Aorta (tissue), 5 donors: ENCODE measurements at regions not wholly inside any gene's neighbourhood (a gene's known extent, or its start where the extent isn't known, plus 50 kb on each side); places are given as distances from the start of the nearest gene placed in this dataset.
"Not testable (repeated sequence)": the region's sequence is repeated elsewhere in the genome, so short reads cannot be mapped to it uniquely, and the experiment has no call there.

Experiments
- ATAC-seq: fragments of 200-7000 bp; cut with Tn5 transposase; one replicate; pipeline ENCODE4 v1.9.1; 2022; ENCODE audit warnings: moderate library complexity; ENCODE audit not compliant: low FRiP score
- DNase-seq, 2 donors: peaks; one replicate each; pipeline ENCODE4 v3.0.0-alpha.2; 2020
- H3K27ac ChIP-seq, 2 donors: one replicate each; pipeline ENCODE4 v1.5.1; 2013; ENCODE audit warnings: low read length in 2 of 2, mild to moderate bottlenecking in 2 of 2, moderate library complexity in 2 of 2, control low read depth in 1 of 2, inconsistent platforms in 1 of 2, low read depth in 1 of 2
- H3K27me3 ChIP-seq, 2 donors: one replicate each; pipeline ENCODE4 v1.6.1; 2013; ENCODE audit warnings: control low read depth in 1 of 2, low read length in 1 of 2, mild to moderate bottlenecking in 1 of 2, moderate library complexity in 1 of 2; ENCODE audit not compliant: insufficient read depth in 2 of 2, control insufficient read depth in 1 of 2
- H3K36me3 ChIP-seq, 2 donors: one replicate each; pipeline ENCODE4 v1.6.1; 2013; ENCODE audit warnings: control low read depth in 1 of 2, low read length in 1 of 2, mild to moderate bottlenecking in 1 of 2; ENCODE audit not compliant: insufficient read depth in 2 of 2, control insufficient read depth in 1 of 2
- H3K4me1 ChIP-seq, 2 donors: one replicate each; pipeline ENCODE4 v1.6.1; 2013; ENCODE audit warnings: low read length in 2 of 2, control low read depth in 1 of 2, mild to moderate bottlenecking in 1 of 2, moderate library complexity in 1 of 2; ENCODE audit not compliant: insufficient read depth in 2 of 2, control insufficient read depth in 1 of 2
- H3K4me3 ChIP-seq, 2 donors: one replicate each; pipeline ENCODE4 v1.5.1; 2013; ENCODE audit warnings: low read length in 2 of 2, control low read depth in 1 of 2, mild to moderate bottlenecking in 1 of 2
- H3K9me3 ChIP-seq: one replicate; pipeline ENCODE4 v1.6.1; 2013; ENCODE audit warnings: mild to moderate bottlenecking, low read length; ENCODE audit not compliant: control insufficient read depth
- WGBS, 2 donors: extraction: QIAGEN DNeasy Blood & Tissue Kit; methylation state at CpG; one replicate each; pipeline ENCODE4 v1.1.7; 2013; 5-methylcytosine and 5-hydroxymethylcytosine counted together
- intact Hi-C, 2 donors: fragments of 100-400 bp; cut with DNase I; formaldehyde crosslinking; loops; one replicate each; pipeline versions ENCODE4 v1.14.2 to v1.15.0; 2022
- donor health status: healthy with polysubstance abuse.
- donor health status: Bipolar disorder and iron deficiency.
- donor health status: DM: no; HTN: no; CAD: no.
- donor health status: DM: no; HTN: no; CAD: no.
- donor health status: DM: yes; HTN: yes; CAD: no.

DNA sequence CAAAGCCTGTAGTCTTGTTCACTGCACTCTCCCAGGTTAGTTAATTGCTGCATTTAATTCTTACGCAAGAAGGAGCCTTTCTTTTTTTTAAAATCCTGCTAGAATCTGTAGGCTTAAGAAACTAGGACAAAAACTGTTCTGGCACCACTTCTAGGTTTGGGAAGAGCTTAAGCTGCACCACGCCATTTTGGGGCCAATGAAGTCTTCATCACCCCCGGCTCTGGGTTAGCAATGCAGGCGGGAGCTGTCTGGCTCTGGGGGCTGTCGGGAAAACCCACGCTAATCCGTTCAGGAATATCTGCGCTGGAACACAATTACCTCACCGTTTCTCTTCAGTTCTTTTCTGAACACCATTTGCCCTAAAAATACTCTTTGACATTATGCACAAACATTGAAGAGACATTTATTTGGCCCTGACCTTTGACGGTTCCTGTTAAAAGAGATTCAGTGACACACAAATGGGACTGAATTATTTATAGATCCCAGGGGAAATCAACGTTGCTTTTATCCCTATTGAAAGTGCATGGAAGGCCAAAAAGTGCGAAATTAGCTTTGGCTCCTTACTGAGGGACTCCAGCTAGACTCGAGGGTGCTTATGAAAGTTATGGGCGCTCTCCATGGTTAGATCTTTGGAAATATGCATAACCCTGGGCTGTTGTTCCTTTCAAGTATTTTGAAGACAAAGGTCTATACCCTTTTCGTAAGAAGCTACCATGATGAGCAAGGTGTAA, 249.2 kb downstream of the HAPSTR1 start:
- Histone ChIP-seq H3K27ac (no peak overlapping the region), H3K36me3 (no peaks in the 10 kb centered on the region), H3K27me3 (no peaks in the 10 kb centered on the region), H3K4me3 (no peak overlapping the region), H3K4me1 (peaks cover 3 to 10% of the 10 kb centered on the region in 2 donors), H3K9me3 (no peaks in the 10 kb centered on the region)
- WGBS, 2 donors, result 11 to 15% methylated on average over 15 of the region's 15 CpGs
- intact Hi-C loops, result no loop called here
- ATAC-seq (no peak), DNase-seq (no peak)

- Histone ChIP-seq H3K36me3 (no peaks in the 10 kb centered on the region), H3K4me3 (no peak overlapping the region), H3K27me3 (no peaks in the 10 kb centered on the region), H3K9me3 (no peaks in the 10 kb centered on the region), H3K4me1 (peaks cover 3 to 10% of the 10 kb centered on the region in 2 donors), H3K27ac (no peak overlapping the region)
- 34 to 42% methylated on average over 6 of the region's 6 CpGs for WGBS, 2 donors
- DNase-seq, result no peak
- intact Hi-C loops, result no loop called here
- ATAC-seq, result no peak
Observed at GRCh38 chr16:9343276-9343675, 251.8 kb downstream of the HAPSTR1 start.

DNA sequence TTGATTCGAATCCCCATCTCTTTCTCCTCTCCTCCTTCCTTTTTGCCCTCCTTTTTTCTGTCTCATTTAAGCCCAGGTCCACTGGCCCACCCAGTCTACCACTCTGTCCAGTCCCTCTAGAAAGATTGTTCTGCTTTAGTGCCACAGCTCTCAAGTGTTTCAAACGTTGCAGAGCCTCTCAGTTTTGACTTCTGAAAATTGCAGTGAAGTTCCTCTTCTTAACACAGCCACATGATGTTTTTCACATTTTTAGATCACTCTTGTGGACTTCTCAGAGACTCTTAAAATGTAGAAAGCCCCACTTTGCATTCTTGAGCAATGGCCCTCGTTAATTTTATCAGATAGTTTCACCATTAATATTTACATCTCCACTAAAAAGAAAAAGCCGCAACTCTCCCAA, 253.1 kb downstream of the HAPSTR1 start:
- H3K27ac ChIP-seq, result no peak overlapping the region
- 76 to 80% methylated on average over 4 of the region's 4 CpGs for whole genome bisulfite sequencing, 2 donors
- DNase-seq, result no peak
- H3K4me1 ChIP-seq, result peaks cover 0 to 10% of the 10 kb centered on the region in 2 donors
- no peak overlapping the region for H3K4me3 ChIP-seq
- intact Hi-C loops, result no loop called here
- H3K9me3 ChIP-seq, result no peaks in the 10 kb centered on the region
- ATAC-seq, result no peak
- H3K27me3 ChIP-seq, result no peaks in the 10 kb centered on the region
- H3K36me3 ChIP-seq, result no peaks in the 10 kb centered on the region

- no peaks in the 10 kb centered on the region for H3K27me3 ChIP-seq
- H3K4me3 ChIP-seq, result no peak overlapping the region
- peaks cover 0 to 10% of the 10 kb centered on the region in 2 donors for H3K4me1 ChIP-seq
- no peaks in the 10 kb centered on the region for H3K36me3 ChIP-seq
- H3K9me3 ChIP-seq, result no peaks in the 10 kb centered on the region
- WGBS, 2 donors, result 88 to 90% methylated on average over 9 of the region's 9 CpGs
- DNase-seq, result no peak
- H3K27ac ChIP-seq, result no peak overlapping the region
- intact Hi-C loops, result no loop called here
- no peak for ATAC-seq
Observed at GRCh38 chr16:9345046-9345445, 253.6 kb downstream of the HAPSTR1 start.

GRCh38 chr16:9345880-9346279, 254.4 kb downstream of the HAPSTR1 start:
- ATAC-seq, result no peak
- intact Hi-C loops, result no loop called here
- WGBS, 2 donors, result 6 to 13% methylated on average over 1 of the region's 1 CpG
- Histone ChIP-seq H3K9me3 (no peaks in the 10 kb centered on the region), H3K4me3 (no peak overlapping the region), H3K27ac (no peak overlapping the region), H3K27me3 (no peaks in the 10 kb centered on the region), H3K4me1 (peaks cover 0 to 6% of the 10 kb centered on the region in 2 donors), H3K36me3 (no peaks in the 10 kb centered on the region)
- no peak for DNase-seq

GRCh38 chr16:9348912-9349311, 257.5 kb downstream of the HAPSTR1 start:
- ATAC-seq (no peak), DNase-seq (no peak)
- Histone ChIP-seq H3K36me3 (no peaks in the 10 kb centered on the region), H3K27ac (no peak overlapping the region), H3K27me3 (no peaks in the 10 kb centered on the region), H3K9me3 (no peaks in the 10 kb centered on the region), H3K4me3 (no peak overlapping the region), H3K4me1 (no peaks in the 10 kb centered on the region)
- intact Hi-C loops, result no loop called here

DNA sequence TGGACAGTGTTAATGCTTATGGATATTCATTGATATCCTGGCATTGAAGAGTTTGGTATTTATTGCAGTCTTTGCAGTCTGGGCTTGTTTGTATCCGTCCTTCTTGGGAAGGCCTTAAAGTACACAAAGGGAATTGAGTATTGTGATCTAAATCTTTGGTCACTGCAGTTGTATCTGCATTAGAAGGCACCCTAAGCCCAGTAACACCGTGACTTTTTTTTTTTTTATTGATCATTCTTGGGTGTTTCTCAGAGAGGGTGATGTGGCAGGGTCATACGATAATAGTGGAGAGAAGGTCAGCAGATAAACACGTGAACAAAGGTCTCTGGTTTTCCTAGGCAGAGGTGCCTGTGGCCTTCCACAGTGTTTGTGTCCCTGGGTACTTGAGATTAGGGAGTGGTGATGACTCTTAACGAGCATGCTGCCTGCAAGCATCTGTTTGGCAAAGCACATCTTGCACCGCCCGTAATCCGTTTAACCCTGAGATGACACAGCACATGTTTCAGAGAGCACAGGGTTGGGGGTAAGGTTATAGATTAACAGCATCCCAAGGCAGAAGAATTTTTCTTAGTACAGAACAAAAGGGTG, 258.0 kb downstream of the HAPSTR1 start:
- H3K4me1 ChIP-seq, H3K27ac ChIP-seq, H3K9me3 ChIP-seq, H3K27me3 ChIP-seq, H3K4me3 ChIP-seq, ATAC-seq, intact Hi-C loops, DNase-seq, H3K36me3 ChIP-seq: not testable (repeated sequence)
- WGBS, 2 donors, result 90 to 92% methylated on average over 8 of the region's 8 CpGs

DNA sequence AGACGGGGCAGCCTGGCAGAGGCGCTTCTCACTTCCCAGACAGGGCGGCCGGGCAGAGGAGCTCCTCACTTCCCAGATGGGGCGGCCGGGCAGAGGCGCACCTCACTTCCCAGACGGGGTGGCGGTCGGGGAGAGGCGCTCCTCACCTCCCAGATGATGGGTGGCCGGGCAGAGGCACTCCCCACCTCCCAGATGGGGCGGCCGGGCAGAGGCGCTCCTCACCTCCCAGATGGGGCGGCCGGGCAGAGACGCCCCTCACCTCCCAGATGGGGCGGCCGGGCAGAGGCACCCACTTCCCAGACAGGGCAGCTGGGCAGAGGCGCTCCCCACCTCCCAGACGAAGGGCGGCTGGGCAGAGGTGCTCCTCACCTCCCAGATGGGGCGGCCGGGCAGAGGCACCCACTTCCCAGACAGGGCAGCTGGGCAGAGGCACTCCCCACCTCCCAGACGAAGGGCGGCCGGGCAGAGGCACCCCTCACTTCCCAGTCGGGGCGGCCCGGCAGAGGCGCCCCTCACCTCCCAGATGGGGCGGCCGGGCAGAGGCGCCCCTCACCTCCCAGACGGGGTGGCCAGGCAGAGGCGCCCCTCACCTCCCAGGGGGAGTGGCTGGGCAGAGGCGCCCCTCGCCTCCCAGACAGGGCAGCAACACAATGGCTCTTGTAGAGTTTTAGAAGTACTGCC, 258.8 kb downstream of the HAPSTR1 start:
- intact Hi-C loops, ATAC-seq, H3K27me3 ChIP-seq: not testable (repeated sequence)

DNA sequence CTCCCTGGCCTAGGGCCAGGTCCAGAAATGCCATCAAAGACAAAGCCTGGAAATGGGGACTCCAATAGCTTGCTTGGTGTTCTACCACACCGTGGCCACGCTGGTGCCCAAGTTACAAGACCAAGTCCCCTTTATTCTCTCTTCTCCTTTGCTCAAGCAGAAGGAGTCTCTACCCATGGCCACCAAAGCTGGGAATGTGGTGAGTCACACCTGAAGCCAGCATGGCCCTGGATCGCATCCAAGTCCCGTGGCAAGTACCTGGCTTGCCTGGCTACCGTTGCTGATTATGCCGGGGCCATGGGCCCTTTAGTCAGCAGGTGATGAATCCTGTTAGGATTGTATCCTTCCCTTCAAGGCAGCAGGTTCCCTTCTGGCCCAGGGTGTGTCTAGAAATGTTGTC, 260.0 kb downstream of the HAPSTR1 start:
- ATAC-seq (no peak), DNase-seq (no peak)
- intact Hi-C loops, result no loop called here
- Histone ChIP-seq H3K4me1 (no peaks in the 10 kb centered on the region), H3K9me3 (peaks cover under 1% of the 10 kb centered on the region), H3K27ac (no peak overlapping the region), H3K27me3 (no peaks in the 10 kb centered on the region), H3K36me3 (no peaks in the 10 kb centered on the region), H3K4me3 (no peak overlapping the region)
- WGBS, 2 donors, result 88% methylated on average over 6 of the region's 6 CpGs

More for the DNA sequence above, 258.8 kb downstream of the HAPSTR1 start:
- H3K4me1 ChIP-seq, H3K27ac ChIP-seq, H3K9me3 ChIP-seq, DNase-seq, H3K4me3 ChIP-seq, H3K36me3 ChIP-seq: not testable (repeated sequence)
- WGBS, 2 donors, result 95 to 96% methylated on average over 38 to 39 of the region's 39 CpGs
